GM12878 (cell line): ENCODE measurements at regions not wholly inside any gene's neighbourhood (a gene's known extent, or its start where the extent isn't known, plus 50 kb on each side); places are given as distances from the start of the nearest gene placed in this dataset.

Experiments used
- ATAC-seq: fragments of 200-7000 bp; cut with Tn5 transposase; 3 replicates; pipeline ENCODE4 v1.9.1; 2020; ENCODE audit warnings: mild to moderate bottlenecking, moderate library complexity
- BruUV-seq: library from RNA; stranded (reverse); fragments of 400-500 nt; replicated peaks from 2 replicates; lab custom pipeline; 2021; lab: Mats Ljungman, UMichigan
- CTCF ChIA-PET: fragments of 300-600 bp; sonication (Branson Sonifier 250); formaldehyde crosslinking; extraction: SDS; loops from one replicate; lab custom pipeline; 2021; ENCODE audit warnings: inconsistent platforms; lab: Yijun Ruan, JAX
- POLR2A ChIA-PET: fragments of 350-600 bp; formaldehyde crosslinking; extraction: SDS; loops from one replicate; lab custom pipeline; 2021; ENCODE audit warnings: inconsistent platforms; lab: Charles Lee
- RAD21 ChIA-PET: fragments of 300-600 bp; sonication (Branson Sonifier 250); formaldehyde crosslinking; loops from one replicate; lab custom pipeline; 2023; ENCODE audit warnings: antibody characterized with exemption; ENCODE audit not compliant: unreplicated experiment; lab: Charles Lee
- SMC1A ChIA-PET: fragments of 300-600 bp; sonication (Branson Sonifier 250); formaldehyde crosslinking; loops from one replicate; lab custom pipeline; 2023; ENCODE audit not compliant: unreplicated experiment, uncharacterized antibody; lab: Charles Lee
- DNase-seq: peaks from one replicate; pipeline ENCODE4 v3.0.0-alpha.2; 2011; ENCODE audit warnings: low read depth, low spot score
- FAIRE-seq: peaks from 3 replicates; lab custom pipeline; 2011; peaks lifted over from hg19 to GRCh38; lab: Jason Lieb, UNC
- H2AFZ ChIP-seq: 2 replicates; pipeline ENCODE4 v1.6.0; 2011; ENCODE audit warnings: low read depth, low read length, control low read depth; ENCODE audit not compliant: control insufficient read depth
- H3K27ac ChIP-seq: 2 replicates; pipeline ENCODE4 v1.5.1; 2011; ENCODE audit warnings: control low read depth; ENCODE audit not compliant: control insufficient read depth, insufficient read depth
- H3K27me3 ChIP-seq, 2 experiments: replicated peaks in 1 of 2; 2 replicates each; pipeline versions ENCODE4 v1.6.0 to v1.6.1; 2011; ENCODE audit warnings: low read length in 1 of 2; ENCODE audit not compliant: control insufficient read depth in 2 of 2, insufficient read depth in 2 of 2
- H3K36me3 ChIP-seq, 2 experiments: 2 replicates each; pipeline ENCODE4 v1.5.1; 2011; ENCODE audit warnings: low read length in 1 of 2; ENCODE audit not compliant: control insufficient read depth in 2 of 2, insufficient read depth in 2 of 2
- H3K4me1 ChIP-seq: 2 replicates; pipeline ENCODE4 v1.6.1; 2011; ENCODE audit warnings: mild to moderate bottlenecking, low read length, moderate library complexity, mixed read lengths; ENCODE audit not compliant: control insufficient read depth, insufficient read depth
- H3K4me2 ChIP-seq: 2 replicates; pipeline ENCODE4 v1.6.0; 2011; ENCODE audit warnings: control low read depth; ENCODE audit not compliant: control insufficient read depth, insufficient read depth
- H3K4me3 ChIP-seq: fragments of 200-600 bp; sonication (generic); 2 replicates; pipeline ENCODE4 v1.5.1; 2016
- H3K79me2 ChIP-seq: 2 replicates; pipeline ENCODE4 v1.6.0; 2011; ENCODE audit warnings: low read length; ENCODE audit not compliant: control insufficient read depth, insufficient read depth
- H3K9ac ChIP-seq: 2 replicates; pipeline ENCODE4 v1.8.0; 2011; ENCODE audit warnings: low read length, control low read depth, mixed read lengths; ENCODE audit not compliant: control insufficient read depth, insufficient read depth
- H3K9me3 ChIP-seq: replicated peaks from 3 replicates; pipeline ENCODE4 v1.5.1; 2011; ENCODE audit warnings: mild to moderate bottlenecking, low read length; ENCODE audit not compliant: control insufficient read depth, insufficient read depth
- H4K20me1 ChIP-seq: 2 replicates; pipeline ENCODE4 v1.6.0; 2011; ENCODE audit not compliant: control insufficient read depth, insufficient read depth
- HDAC2 ChIP-seq: fragments of 200-600 bp; sonication (generic); IDR thresholded peaks from 2 replicates; pipeline ENCODE4 v1.6.1; 2017
- LARP7 ChIP-seq: fragments of 450-650 bp; IDR thresholded peaks from 2 replicates; pipeline ENCODE4 v1.6.1; 2017; ENCODE audit warnings: mild to moderate bottlenecking
- NR2C1 ChIP-seq: fragments of 450-650 bp; IDR thresholded peaks from 2 replicates; pipeline ENCODE4 v1.6.1; 2017; ENCODE audit warnings: antibody characterized with exemption, mild to moderate bottlenecking, moderate library complexity
- SP1 ChIP-seq: IDR thresholded peaks from one replicate; pipeline ENCODE4 v1.6.1; 2011; ENCODE audit warnings: low read depth, low read length
- TCF12 ChIP-seq: IDR thresholded peaks from 2 replicates; pipeline ENCODE4 v1.6.1; 2011; ENCODE audit warnings: low read depth, mild to moderate bottlenecking, low read length
- WRNIP1 ChIP-seq: IDR thresholded peaks from 2 replicates; pipeline ENCODE4 v1.6.1; 2011; ENCODE audit warnings: low read depth, low read length, improper control_type of control experiment, borderline replicate concordance
- ZNF24 ChIP-seq: fragments of 450-650 bp; IDR thresholded peaks from 2 replicates; pipeline ENCODE4 v1.6.1; 2017; ENCODE audit warnings: antibody characterized with exemption, mild to moderate bottlenecking
- WGBS: methylation state at CpG from one replicate; pipeline ENCODE4 v1.1.6; 2016; ENCODE audit warnings: low lambda C conversion rate; ENCODE audit not compliant: insufficient replicate concordance, insufficient coverage; ENCODE audit errors: missing lambda C conversion rate; 5-methylcytosine and 5-hydroxymethylcytosine counted together
- in situ Hi-C: fragments of 300-500 bp; cut with MboI; formaldehyde crosslinking; loops from 9 replicates; pipeline ENCODE4 v1.14.3; 2018; ENCODE audit warnings: mixed read lengths
- intact Hi-C: fragments of 100-400 bp; cut with micrococcal nuclease; formaldehyde crosslinking; loops from one replicate; pipeline ENCODE4 v1.14.2; 2022; ENCODE audit not compliant: unreplicated experiment
- TF ChIP-seq, protein P1 (sequence below): fragments of 450-650 bp; conservative IDR thresholded peaks from 2 replicates; pipeline ENCODE4 v1.6.1; 2017; ENCODE audit warnings: mild to moderate bottlenecking, moderate library complexity
- TF ChIP-seq, protein P2 (sequence below): IDR thresholded peaks from 2 replicates; pipeline ENCODE4 v1.6.1; 2011; ENCODE audit warnings: low read depth, mild to moderate bottlenecking, low read length, moderate library complexity, borderline replicate concordance; ENCODE audit errors: extremely low read depth
- TF ChIP-seq, protein P3 (sequence below): IDR thresholded peaks from 2 replicates; pipeline ENCODE4 v1.6.1; 2012; ENCODE audit warnings: low read depth, low read length, improper control_type of control experiment
- TF ChIP-seq, protein P4 (sequence below): IDR thresholded peaks from 2 replicates; pipeline ENCODE4 v1.6.1; 2012; ENCODE audit warnings: mild to moderate bottlenecking, low read depth, low read length
- TF ChIP-seq, protein P5 (sequence below), 3 experiments: IDR thresholded peaks in 2 of 3; conservative IDR thresholded peaks in 1 of 3; 2 replicates each; pipeline ENCODE4 v1.5.1; 2011; ENCODE audit warnings: low read depth in 3 of 3, low read length in 3 of 3, mild to moderate bottlenecking in 3 of 3, control low read depth in 2 of 3, moderate library complexity in 2 of 3, inconsistent platforms in 1 of 3, mixed read lengths in 1 of 3; ENCODE audit not compliant: control insufficient read depth in 2 of 3, insufficient read depth in 1 of 3; ENCODE audit errors: extremely low read depth in 1 of 3
- TF ChIP-seq, protein P6 (sequence below): IDR thresholded peaks from 2 replicates; pipeline ENCODE4 v1.6.1; 2012; ENCODE audit warnings: low read depth, low read length, improper control_type of control experiment

DNA sequence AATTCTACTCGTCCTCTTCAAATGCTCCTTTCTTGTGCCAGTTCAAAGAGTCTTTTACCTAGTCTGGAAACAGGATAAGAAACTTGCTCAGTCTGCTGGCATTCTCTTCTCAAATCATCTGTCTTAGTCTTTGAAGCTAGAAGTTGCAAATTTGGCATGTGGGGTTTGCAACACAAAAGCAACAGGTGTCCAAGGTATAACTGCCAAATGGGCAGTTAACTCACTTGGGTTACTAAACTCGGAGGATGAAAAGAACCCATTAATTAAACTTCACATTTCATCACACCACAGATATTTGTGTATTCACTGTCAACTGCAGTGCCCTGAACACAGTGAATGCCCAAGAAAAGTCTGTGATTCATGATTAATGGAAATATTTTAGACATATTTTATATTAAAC lies 108.0 kb upstream of the TARS1 start:
- BruUV-seq, result no TSS peak
- no peak overlapping the region for H3K4me2 ChIP-seq
- no peak for DNase-seq
- TF ChIP-seq, protein P1, sequence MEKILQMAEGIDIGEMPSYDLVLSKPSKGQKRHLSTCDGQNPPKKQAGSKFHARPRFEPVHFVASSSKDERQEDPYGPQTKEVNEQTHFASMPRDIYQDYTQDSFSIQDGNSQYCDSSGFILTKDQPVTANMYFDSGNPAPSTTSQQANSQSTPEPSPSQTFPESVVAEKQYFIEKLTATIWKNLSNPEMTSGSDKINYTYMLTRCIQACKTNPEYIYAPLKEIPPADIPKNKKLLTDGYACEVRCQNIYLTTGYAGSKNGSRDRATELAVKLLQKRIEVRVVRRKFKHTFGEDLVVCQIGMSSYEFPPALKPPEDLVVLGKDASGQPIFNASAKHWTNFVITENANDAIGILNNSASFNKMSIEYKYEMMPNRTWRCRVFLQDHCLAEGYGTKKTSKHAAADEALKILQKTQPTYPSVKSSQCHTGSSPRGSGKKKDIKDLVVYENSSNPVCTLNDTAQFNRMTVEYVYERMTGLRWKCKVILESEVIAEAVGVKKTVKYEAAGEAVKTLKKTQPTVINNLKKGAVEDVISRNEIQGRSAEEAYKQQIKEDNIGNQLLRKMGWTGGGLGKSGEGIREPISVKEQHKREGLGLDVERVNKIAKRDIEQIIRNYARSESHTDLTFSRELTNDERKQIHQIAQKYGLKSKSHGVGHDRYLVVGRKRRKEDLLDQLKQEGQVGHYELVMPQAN, result no peak
- TF ChIP-seq TCF12 (no peak), WRNIP1 (no peak), SP1 (no peak), ZNF24 (no peak), LARP7 (no peak), NR2C1 (no peak), HDAC2 (no peak)
- TF ChIP-seq, protein P2, sequence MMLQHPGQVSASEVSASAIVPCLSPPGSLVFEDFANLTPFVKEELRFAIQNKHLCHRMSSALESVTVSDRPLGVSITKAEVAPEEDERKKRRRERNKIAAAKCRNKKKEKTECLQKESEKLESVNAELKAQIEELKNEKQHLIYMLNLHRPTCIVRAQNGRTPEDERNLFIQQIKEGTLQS, result no peak
- TF ChIP-seq, protein P3, sequence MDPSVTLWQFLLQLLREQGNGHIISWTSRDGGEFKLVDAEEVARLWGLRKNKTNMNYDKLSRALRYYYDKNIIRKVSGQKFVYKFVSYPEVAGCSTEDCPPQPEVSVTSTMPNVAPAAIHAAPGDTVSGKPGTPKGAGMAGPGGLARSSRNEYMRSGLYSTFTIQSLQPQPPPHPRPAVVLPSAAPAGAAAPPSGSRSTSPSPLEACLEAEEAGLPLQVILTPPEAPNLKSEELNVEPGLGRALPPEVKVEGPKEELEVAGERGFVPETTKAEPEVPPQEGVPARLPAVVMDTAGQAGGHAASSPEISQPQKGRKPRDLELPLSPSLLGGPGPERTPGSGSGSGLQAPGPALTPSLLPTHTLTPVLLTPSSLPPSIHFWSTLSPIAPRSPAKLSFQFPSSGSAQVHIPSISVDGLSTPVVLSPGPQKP, result no peak
- TF ChIP-seq, protein P4, sequence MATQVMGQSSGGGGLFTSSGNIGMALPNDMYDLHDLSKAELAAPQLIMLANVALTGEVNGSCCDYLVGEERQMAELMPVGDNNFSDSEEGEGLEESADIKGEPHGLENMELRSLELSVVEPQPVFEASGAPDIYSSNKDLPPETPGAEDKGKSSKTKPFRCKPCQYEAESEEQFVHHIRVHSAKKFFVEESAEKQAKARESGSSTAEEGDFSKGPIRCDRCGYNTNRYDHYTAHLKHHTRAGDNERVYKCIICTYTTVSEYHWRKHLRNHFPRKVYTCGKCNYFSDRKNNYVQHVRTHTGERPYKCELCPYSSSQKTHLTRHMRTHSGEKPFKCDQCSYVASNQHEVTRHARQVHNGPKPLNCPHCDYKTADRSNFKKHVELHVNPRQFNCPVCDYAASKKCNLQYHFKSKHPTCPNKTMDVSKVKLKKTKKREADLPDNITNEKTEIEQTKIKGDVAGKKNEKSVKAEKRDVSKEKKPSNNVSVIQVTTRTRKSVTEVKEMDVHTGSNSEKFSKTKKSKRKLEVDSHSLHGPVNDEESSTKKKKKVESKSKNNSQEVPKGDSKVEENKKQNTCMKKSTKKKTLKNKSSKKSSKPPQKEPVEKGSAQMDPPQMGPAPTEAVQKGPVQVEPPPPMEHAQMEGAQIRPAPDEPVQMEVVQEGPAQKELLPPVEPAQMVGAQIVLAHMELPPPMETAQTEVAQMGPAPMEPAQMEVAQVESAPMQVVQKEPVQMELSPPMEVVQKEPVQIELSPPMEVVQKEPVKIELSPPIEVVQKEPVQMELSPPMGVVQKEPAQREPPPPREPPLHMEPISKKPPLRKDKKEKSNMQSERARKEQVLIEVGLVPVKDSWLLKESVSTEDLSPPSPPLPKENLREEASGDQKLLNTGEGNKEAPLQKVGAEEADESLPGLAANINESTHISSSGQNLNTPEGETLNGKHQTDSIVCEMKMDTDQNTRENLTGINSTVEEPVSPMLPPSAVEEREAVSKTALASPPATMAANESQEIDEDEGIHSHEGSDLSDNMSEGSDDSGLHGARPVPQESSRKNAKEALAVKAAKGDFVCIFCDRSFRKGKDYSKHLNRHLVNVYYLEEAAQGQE, result no peak
- TF ChIP-seq, protein P5, sequence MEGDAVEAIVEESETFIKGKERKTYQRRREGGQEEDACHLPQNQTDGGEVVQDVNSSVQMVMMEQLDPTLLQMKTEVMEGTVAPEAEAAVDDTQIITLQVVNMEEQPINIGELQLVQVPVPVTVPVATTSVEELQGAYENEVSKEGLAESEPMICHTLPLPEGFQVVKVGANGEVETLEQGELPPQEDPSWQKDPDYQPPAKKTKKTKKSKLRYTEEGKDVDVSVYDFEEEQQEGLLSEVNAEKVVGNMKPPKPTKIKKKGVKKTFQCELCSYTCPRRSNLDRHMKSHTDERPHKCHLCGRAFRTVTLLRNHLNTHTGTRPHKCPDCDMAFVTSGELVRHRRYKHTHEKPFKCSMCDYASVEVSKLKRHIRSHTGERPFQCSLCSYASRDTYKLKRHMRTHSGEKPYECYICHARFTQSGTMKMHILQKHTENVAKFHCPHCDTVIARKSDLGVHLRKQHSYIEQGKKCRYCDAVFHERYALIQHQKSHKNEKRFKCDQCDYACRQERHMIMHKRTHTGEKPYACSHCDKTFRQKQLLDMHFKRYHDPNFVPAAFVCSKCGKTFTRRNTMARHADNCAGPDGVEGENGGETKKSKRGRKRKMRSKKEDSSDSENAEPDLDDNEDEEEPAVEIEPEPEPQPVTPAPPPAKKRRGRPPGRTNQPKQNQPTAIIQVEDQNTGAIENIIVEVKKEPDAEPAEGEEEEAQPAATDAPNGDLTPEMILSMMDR (IDR thresholded peaks at IDR 0.05 in 2 of 3, conservative IDR thresholded peaks at IDR 0.05 in 1 of 3; ENCODE audit: control insufficient read depth in 2 of 3, extremely low read depth in 1 of 3, insufficient read depth in 1 of 3, low read depth in 3 of 3, low read length in 3 of 3), result no peak
- TF ChIP-seq, protein P6, sequence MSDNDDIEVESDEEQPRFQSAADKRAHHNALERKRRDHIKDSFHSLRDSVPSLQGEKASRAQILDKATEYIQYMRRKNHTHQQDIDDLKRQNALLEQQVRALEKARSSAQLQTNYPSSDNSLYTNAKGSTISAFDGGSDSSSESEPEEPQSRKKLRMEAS, result no peak
- TF ChIP-seq, all 136 proteins: peak for 0
- Histone ChIP-seq H3K9ac (no peak overlapping the region), H3K36me3 (no peaks in the 10 kb centered on the region), H3K79me2 (no peaks in the 10 kb centered on the region), H3K27me3 (no peaks in the 10 kb centered on the region), H3K4me3 (no peak overlapping the region), H4K20me1 (no peaks in the 10 kb centered on the region), H3K4me1 (no peaks in the 10 kb centered on the region), H3K27ac (no peak overlapping the region), H2AFZ (no peak overlapping the region), H3K9me3 (no peaks in the 10 kb centered on the region)
- WGBS, result 3% methylated on average over 2 of the region's 2 CpGs
- ATAC-seq (no peak), FAIRE-seq (no peak)
- ChIA-PET SMC1A (interaction anchor here (1.0 kb wide), 1 partner anchor 38 kb away, joined by 3 read pairs; no protein-coding TSS in a partner anchor), CTCF (no interaction called here), RAD21 (no interaction called here), POLR2A (no interaction called here)
- intact Hi-C loops, result no loop called here
- in situ Hi-C loops, result no loop called here
